GM12878 (cell line): ENCODE measurements at regions not wholly inside any gene's neighbourhood (a gene's known extent, or its start where the extent isn't known, plus 50 kb on each side); places are given as distances from the start of the nearest gene placed in this dataset.

Experiments used
- ATAC-seq: fragments of 200-7000 bp; cut with Tn5 transposase; 3 replicates; pipeline ENCODE4 v1.9.1; 2020; ENCODE audit warnings: mild to moderate bottlenecking, moderate library complexity
- BruUV-seq: library from RNA; stranded (reverse); fragments of 400-500 nt; replicated peaks from 2 replicates; lab custom pipeline; 2021; lab: Mats Ljungman, UMichigan
- CTCF ChIA-PET: fragments of 300-600 bp; sonication (Branson Sonifier 250); formaldehyde crosslinking; extraction: SDS; loops from one replicate; lab custom pipeline; 2021; ENCODE audit warnings: inconsistent platforms; lab: Yijun Ruan, JAX
- POLR2A ChIA-PET: fragments of 350-600 bp; formaldehyde crosslinking; extraction: SDS; loops from one replicate; lab custom pipeline; 2021; ENCODE audit warnings: inconsistent platforms; lab: Charles Lee
- RAD21 ChIA-PET: fragments of 300-600 bp; sonication (Branson Sonifier 250); formaldehyde crosslinking; loops from one replicate; lab custom pipeline; 2023; ENCODE audit warnings: antibody characterized with exemption; ENCODE audit not compliant: unreplicated experiment; lab: Charles Lee
- SMC1A ChIA-PET: fragments of 300-600 bp; sonication (Branson Sonifier 250); formaldehyde crosslinking; loops from one replicate; lab custom pipeline; 2023; ENCODE audit not compliant: unreplicated experiment, uncharacterized antibody; lab: Charles Lee
- DNase-seq: peaks from one replicate; pipeline ENCODE4 v3.0.0-alpha.2; 2011; ENCODE audit warnings: low read depth, low spot score
- FAIRE-seq: peaks from 3 replicates; lab custom pipeline; 2011; peaks lifted over from hg19 to GRCh38; lab: Jason Lieb, UNC
- H2AFZ ChIP-seq: 2 replicates; pipeline ENCODE4 v1.6.0; 2011; ENCODE audit warnings: low read depth, low read length, control low read depth; ENCODE audit not compliant: control insufficient read depth
- H3K27ac ChIP-seq: 2 replicates; pipeline ENCODE4 v1.5.1; 2011; ENCODE audit warnings: control low read depth; ENCODE audit not compliant: control insufficient read depth, insufficient read depth
- H3K27me3 ChIP-seq, 2 experiments: replicated peaks in 1 of 2; 2 replicates each; pipeline versions ENCODE4 v1.6.0 to v1.6.1; 2011; ENCODE audit warnings: low read length in 1 of 2; ENCODE audit not compliant: control insufficient read depth in 2 of 2, insufficient read depth in 2 of 2
- H3K36me3 ChIP-seq, 2 experiments: 2 replicates each; pipeline ENCODE4 v1.5.1; 2011; ENCODE audit warnings: low read length in 1 of 2; ENCODE audit not compliant: control insufficient read depth in 2 of 2, insufficient read depth in 2 of 2
- H3K4me1 ChIP-seq: 2 replicates; pipeline ENCODE4 v1.6.1; 2011; ENCODE audit warnings: mild to moderate bottlenecking, low read length, moderate library complexity, mixed read lengths; ENCODE audit not compliant: control insufficient read depth, insufficient read depth
- H3K4me2 ChIP-seq: 2 replicates; pipeline ENCODE4 v1.6.0; 2011; ENCODE audit warnings: control low read depth; ENCODE audit not compliant: control insufficient read depth, insufficient read depth
- H3K4me3 ChIP-seq: fragments of 200-600 bp; sonication (generic); 2 replicates; pipeline ENCODE4 v1.5.1; 2016
- H3K79me2 ChIP-seq: 2 replicates; pipeline ENCODE4 v1.6.0; 2011; ENCODE audit warnings: low read length; ENCODE audit not compliant: control insufficient read depth, insufficient read depth
- H3K9ac ChIP-seq: 2 replicates; pipeline ENCODE4 v1.8.0; 2011; ENCODE audit warnings: low read length, control low read depth, mixed read lengths; ENCODE audit not compliant: control insufficient read depth, insufficient read depth
- H3K9me3 ChIP-seq: replicated peaks from 3 replicates; pipeline ENCODE4 v1.5.1; 2011; ENCODE audit warnings: mild to moderate bottlenecking, low read length; ENCODE audit not compliant: control insufficient read depth, insufficient read depth
- H4K20me1 ChIP-seq: 2 replicates; pipeline ENCODE4 v1.6.0; 2011; ENCODE audit not compliant: control insufficient read depth, insufficient read depth
- CBX5 ChIP-seq: sonication (generic); IDR thresholded peaks from 2 replicates; pipeline ENCODE4 v1.6.1; 2016; ENCODE audit warnings: low read depth, moderate library complexity, mild to moderate bottlenecking, inconsistent platforms
- IKZF2 ChIP-seq, 2 experiments: fragments of 450-650 bp; IDR thresholded peaks; 2 replicates each; pipeline ENCODE4 v1.6.1; 2017; ENCODE audit warnings: mild to moderate bottlenecking in 2 of 2, moderate library complexity in 2 of 2
- LARP7 ChIP-seq: fragments of 450-650 bp; IDR thresholded peaks from 2 replicates; pipeline ENCODE4 v1.6.1; 2017; ENCODE audit warnings: mild to moderate bottlenecking
- POLR2AphosphoS2 ChIP-seq: IDR thresholded peaks from 2 replicates; pipeline ENCODE4 v1.6.1; 2011; ENCODE audit warnings: low read depth, mild to moderate bottlenecking, low read length, improper control_type of control experiment, moderate library complexity
- SIN3A ChIP-seq: IDR thresholded peaks from 2 replicates; pipeline ENCODE4 v1.6.1; 2012; ENCODE audit warnings: low read depth, low read length, improper control_type of control experiment
- SMAD5 ChIP-seq: IDR thresholded peaks from 2 replicates; pipeline ENCODE4 v1.6.1; 2016; ENCODE audit warnings: antibody characterized with exemption, low read depth
- SMARCA5 ChIP-seq: fragments of 450-650 bp; IDR thresholded peaks from 2 replicates; pipeline ENCODE4 v1.6.1; 2017; ENCODE audit warnings: mild to moderate bottlenecking
- SPI1 ChIP-seq: IDR thresholded peaks from 2 replicates; pipeline ENCODE4 v1.6.1; 2011; ENCODE audit warnings: low read depth, mild to moderate bottlenecking, low read length, moderate library complexity, borderline replicate concordance; ENCODE audit not compliant: insufficient read depth
- TCF12 ChIP-seq: IDR thresholded peaks from 2 replicates; pipeline ENCODE4 v1.6.1; 2011; ENCODE audit warnings: low read depth, mild to moderate bottlenecking, low read length
- YBX1 ChIP-seq: fragments of 450-650 bp; IDR thresholded peaks from 2 replicates; pipeline ENCODE4 v1.6.1; 2016; ENCODE audit warnings: antibody characterized with exemption
- WGBS: methylation state at CpG from one replicate; pipeline ENCODE4 v1.1.6; 2016; ENCODE audit warnings: low lambda C conversion rate; ENCODE audit not compliant: insufficient replicate concordance, insufficient coverage; ENCODE audit errors: missing lambda C conversion rate; 5-methylcytosine and 5-hydroxymethylcytosine counted together
- in situ Hi-C: fragments of 300-500 bp; cut with MboI; formaldehyde crosslinking; loops from 9 replicates; pipeline ENCODE4 v1.14.3; 2018; ENCODE audit warnings: mixed read lengths
- intact Hi-C: fragments of 100-400 bp; cut with micrococcal nuclease; formaldehyde crosslinking; loops from one replicate; pipeline ENCODE4 v1.14.2; 2022; ENCODE audit not compliant: unreplicated experiment
- TF ChIP-seq, protein P1 (sequence below): fragments of 450-650 bp; conservative IDR thresholded peaks from 2 replicates; pipeline ENCODE4 v1.6.1; 2017; ENCODE audit warnings: mild to moderate bottlenecking, moderate library complexity
- TF ChIP-seq, protein P2 (sequence below): fragments of 450-650 bp; IDR thresholded peaks from 2 replicates; pipeline ENCODE4 v1.6.1; 2017; ENCODE audit warnings: mild to moderate bottlenecking, low read depth, inconsistent platforms; ENCODE audit not compliant: poor library complexity, severe bottlenecking
- TF ChIP-seq, protein P3 (sequence below): fragments of 450-650 bp; IDR thresholded peaks from 2 replicates; pipeline ENCODE4 v1.6.1; 2018; ENCODE audit warnings: borderline replicate concordance, mild to moderate bottlenecking; ENCODE audit not compliant: partially characterized antibody
- TF ChIP-seq, protein P4 (sequence below), 3 experiments: IDR thresholded peaks in 2 of 3; conservative IDR thresholded peaks in 1 of 3; 2 replicates each; pipeline ENCODE4 v1.5.1; 2011; ENCODE audit warnings: low read depth in 3 of 3, low read length in 3 of 3, mild to moderate bottlenecking in 3 of 3, control low read depth in 2 of 3, moderate library complexity in 2 of 3, inconsistent platforms in 1 of 3, mixed read lengths in 1 of 3; ENCODE audit not compliant: control insufficient read depth in 2 of 3, insufficient read depth in 1 of 3; ENCODE audit errors: extremely low read depth in 1 of 3
- TF ChIP-seq, protein P5 (sequence below): fragments of 150-350 bp; IDR thresholded peaks from 2 replicates; pipeline ENCODE4 v1.6.1; 2014; ENCODE audit warnings: mild to moderate bottlenecking, low read depth, low read length

DNA sequence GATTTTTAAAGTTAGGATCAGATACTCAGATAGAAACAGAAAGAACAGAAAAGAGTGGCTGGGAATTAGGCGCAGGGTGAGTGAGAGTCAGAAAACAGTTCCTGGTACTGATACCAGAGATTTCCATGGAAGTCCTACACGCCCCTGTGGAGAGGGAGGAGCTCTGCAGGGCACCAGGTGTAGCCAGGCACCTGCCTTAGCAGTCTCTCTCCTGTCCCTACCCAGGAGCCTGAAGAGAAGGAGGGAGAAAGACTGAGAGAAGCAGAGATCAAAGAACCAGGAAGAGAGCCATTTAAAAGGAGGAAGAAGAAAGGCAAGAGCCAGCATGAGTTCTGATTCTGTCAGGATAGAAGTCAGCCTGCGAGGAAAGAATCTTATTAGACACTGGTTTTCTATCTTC lies 65.0 kb downstream of the CBLN1 start:
- POLR2A ChIA-PET = no interaction called here
- TF ChIP-seq YBX1 (no peak), LARP7 (no peak), TCF12 (no peak), SIN3A (no peak), SPI1 (no peak), IKZF2 (IDR thresholded peaks at IDR 0.05) (no peak), SMAD5 (no peak), POLR2AphosphoS2 (no peak), SMARCA5 (no peak), CBX5 (no peak)
- TF ChIP-seq, protein P1, sequence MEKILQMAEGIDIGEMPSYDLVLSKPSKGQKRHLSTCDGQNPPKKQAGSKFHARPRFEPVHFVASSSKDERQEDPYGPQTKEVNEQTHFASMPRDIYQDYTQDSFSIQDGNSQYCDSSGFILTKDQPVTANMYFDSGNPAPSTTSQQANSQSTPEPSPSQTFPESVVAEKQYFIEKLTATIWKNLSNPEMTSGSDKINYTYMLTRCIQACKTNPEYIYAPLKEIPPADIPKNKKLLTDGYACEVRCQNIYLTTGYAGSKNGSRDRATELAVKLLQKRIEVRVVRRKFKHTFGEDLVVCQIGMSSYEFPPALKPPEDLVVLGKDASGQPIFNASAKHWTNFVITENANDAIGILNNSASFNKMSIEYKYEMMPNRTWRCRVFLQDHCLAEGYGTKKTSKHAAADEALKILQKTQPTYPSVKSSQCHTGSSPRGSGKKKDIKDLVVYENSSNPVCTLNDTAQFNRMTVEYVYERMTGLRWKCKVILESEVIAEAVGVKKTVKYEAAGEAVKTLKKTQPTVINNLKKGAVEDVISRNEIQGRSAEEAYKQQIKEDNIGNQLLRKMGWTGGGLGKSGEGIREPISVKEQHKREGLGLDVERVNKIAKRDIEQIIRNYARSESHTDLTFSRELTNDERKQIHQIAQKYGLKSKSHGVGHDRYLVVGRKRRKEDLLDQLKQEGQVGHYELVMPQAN = no peak
- TF ChIP-seq, protein P2, sequence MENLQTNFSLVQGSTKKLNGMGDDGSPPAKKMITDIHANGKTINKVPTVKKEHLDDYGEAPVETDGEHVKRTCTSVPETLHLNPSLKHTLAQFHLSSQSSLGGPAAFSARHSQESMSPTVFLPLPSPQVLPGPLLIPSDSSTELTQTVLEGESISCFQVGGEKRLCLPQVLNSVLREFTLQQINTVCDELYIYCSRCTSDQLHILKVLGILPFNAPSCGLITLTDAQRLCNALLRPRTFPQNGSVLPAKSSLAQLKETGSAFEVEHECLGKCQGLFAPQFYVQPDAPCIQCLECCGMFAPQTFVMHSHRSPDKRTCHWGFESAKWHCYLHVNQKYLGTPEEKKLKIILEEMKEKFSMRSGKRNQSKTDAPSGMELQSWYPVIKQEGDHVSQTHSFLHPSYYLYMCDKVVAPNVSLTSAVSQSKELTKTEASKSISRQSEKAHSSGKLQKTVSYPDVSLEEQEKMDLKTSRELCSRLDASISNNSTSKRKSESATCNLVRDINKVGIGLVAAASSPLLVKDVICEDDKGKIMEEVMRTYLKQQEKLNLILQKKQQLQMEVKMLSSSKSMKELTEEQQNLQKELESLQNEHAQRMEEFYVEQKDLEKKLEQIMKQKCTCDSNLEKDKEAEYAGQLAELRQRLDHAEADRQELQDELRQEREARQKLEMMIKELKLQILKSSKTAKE = no peak
- TF ChIP-seq, protein P3, sequence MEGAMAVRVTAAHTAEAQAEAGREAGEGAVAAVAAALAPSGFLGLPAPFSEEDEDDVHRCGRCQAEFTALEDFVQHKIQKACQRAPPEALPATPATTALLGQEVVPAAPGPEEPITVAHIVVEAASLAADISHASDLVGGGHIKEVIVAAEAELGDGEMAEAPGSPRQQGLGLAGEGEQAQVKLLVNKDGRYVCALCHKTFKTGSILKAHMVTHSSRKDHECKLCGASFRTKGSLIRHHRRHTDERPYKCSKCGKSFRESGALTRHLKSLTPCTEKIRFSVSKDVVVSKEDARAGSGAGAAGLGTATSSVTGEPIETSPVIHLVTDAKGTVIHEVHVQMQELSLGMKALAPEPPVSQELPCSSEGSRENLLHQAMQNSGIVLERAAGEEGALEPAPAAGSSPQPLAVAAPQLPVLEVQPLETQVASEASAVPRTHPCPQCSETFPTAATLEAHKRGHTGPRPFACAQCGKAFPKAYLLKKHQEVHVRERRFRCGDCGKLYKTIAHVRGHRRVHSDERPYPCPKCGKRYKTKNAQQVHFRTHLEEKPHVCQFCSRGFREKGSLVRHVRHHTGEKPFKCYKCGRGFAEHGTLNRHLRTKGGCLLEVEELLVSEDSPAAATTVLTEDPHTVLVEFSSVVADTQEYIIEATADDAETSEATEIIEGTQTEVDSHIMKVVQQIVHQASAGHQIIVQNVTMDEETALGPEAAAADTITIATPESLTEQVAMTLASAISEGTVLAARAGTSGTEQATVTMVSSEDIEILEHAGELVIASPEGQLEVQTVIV = no peak
- TF ChIP-seq, protein P4, sequence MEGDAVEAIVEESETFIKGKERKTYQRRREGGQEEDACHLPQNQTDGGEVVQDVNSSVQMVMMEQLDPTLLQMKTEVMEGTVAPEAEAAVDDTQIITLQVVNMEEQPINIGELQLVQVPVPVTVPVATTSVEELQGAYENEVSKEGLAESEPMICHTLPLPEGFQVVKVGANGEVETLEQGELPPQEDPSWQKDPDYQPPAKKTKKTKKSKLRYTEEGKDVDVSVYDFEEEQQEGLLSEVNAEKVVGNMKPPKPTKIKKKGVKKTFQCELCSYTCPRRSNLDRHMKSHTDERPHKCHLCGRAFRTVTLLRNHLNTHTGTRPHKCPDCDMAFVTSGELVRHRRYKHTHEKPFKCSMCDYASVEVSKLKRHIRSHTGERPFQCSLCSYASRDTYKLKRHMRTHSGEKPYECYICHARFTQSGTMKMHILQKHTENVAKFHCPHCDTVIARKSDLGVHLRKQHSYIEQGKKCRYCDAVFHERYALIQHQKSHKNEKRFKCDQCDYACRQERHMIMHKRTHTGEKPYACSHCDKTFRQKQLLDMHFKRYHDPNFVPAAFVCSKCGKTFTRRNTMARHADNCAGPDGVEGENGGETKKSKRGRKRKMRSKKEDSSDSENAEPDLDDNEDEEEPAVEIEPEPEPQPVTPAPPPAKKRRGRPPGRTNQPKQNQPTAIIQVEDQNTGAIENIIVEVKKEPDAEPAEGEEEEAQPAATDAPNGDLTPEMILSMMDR (IDR thresholded peaks at IDR 0.05 in 2 of 3, conservative IDR thresholded peaks at IDR 0.05 in 1 of 3; ENCODE audit: control insufficient read depth in 2 of 3, extremely low read depth in 1 of 3, insufficient read depth in 1 of 3, low read depth in 3 of 3, low read length in 3 of 3) = no peak
- TF ChIP-seq, protein P5, sequence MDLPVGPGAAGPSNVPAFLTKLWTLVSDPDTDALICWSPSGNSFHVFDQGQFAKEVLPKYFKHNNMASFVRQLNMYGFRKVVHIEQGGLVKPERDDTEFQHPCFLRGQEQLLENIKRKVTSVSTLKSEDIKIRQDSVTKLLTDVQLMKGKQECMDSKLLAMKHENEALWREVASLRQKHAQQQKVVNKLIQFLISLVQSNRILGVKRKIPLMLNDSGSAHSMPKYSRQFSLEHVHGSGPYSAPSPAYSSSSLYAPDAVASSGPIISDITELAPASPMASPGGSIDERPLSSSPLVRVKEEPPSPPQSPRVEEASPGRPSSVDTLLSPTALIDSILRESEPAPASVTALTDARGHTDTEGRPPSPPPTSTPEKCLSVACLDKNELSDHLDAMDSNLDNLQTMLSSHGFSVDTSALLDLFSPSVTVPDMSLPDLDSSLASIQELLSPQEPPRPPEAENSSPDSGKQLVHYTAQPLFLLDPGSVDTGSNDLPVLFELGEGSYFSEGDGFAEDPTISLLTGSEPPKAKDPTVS = no peak
- Histone ChIP-seq H2AFZ (no peak overlapping the region), H4K20me1 (no peaks in the 10 kb centered on the region), H3K4me1 (no peaks in the 10 kb centered on the region), H3K79me2 (no peaks in the 10 kb centered on the region), H3K9ac (no peak overlapping the region), H3K4me2 (no peak overlapping the region), H3K36me3 (no peaks in the 10 kb centered on the region), H3K27ac (no peak overlapping the region), H3K9me3 (no peaks in the 10 kb centered on the region), H3K27me3 (no peaks in the 10 kb centered on the region), H3K4me3 (no peak overlapping the region)
- intact Hi-C loops = no loop called here
- BruUV-seq = no TSS peak
- CTCF ChIA-PET = no interaction called here
- WGBS = 20% methylated on average over 3 of the region's 3 CpGs
- DNase-seq (no peak), ATAC-seq (no peak), FAIRE-seq (no peak)
- RAD21 ChIA-PET = no interaction called here
- SMC1A ChIA-PET = no interaction called here
- in situ Hi-C loops = no loop called here
